T-cell (primary cell): ENCODE measurements at regions not wholly inside any gene's neighbourhood (a gene's known extent, or its start where the extent isn't known, plus 50 kb on each side); places are given as distances from the start of the nearest gene placed in this dataset.

Experiments used
- ATAC-seq, 4 experiments: fragments of 200-7000 bp in 3 of 4; fragments of 150-1000 bp in 1 of 4; cut with Tn5 transposase; replicated peaks in 1 of 4; 1 replicate in 3 of 4; 2 replicates in 1 of 4; pipeline ENCODE4 v1.10.0; 2021; ENCODE audit warnings: moderate library complexity in 3 of 4, mild to moderate bottlenecking in 2 of 4, moderate number of reproducible peaks in 1 of 4
- CTCF ChIA-PET, 2 donors: fragments of 300-600 bp; sonication (Branson Sonifier 250); formaldehyde crosslinking; loops; one replicate each; lab custom pipeline; 2022; ENCODE audit warnings: antibody characterized with exemption in 2 of 2; lab: Charles Lee
- POLR2A ChIA-PET, 2 donors: fragments of 300-600 bp; sonication (Branson Sonifier 250); formaldehyde crosslinking; loops; one replicate each; lab custom pipeline; 2022; ENCODE audit warnings: antibody characterized with exemption in 2 of 2; lab: Charles Lee
- DNase-seq, 35 experiments: peaks; one replicate each; pipeline versions ENCODE4 v3.0.0 to v3.0.0-alpha.2; 2013 to 2023
- H3K27ac ChIP-seq: one replicate; pipeline ENCODE4 v1.5.1; 2013; ENCODE audit warnings: low read length
- H3K27me3 ChIP-seq, 2 experiments: replicated peaks in 1 of 2; 1 replicate in 1 of 2; 2 replicates in 1 of 2; pipeline versions ENCODE4 v1.6.1 to v1.7.0; 2013; ENCODE audit warnings: low read length in 1 of 2, mixed read lengths in 1 of 2; ENCODE audit not compliant: control insufficient read depth in 2 of 2, insufficient read depth in 2 of 2; ENCODE audit errors: extremely low read depth in 1 of 2
- H3K36me3 ChIP-seq, 2 donors: 1 replicate in 1 of 2; 2 replicates in 1 of 2; pipeline versions ENCODE4 v1.6.1 to v1.7.0; 2013; ENCODE audit warnings: low read length in 1 of 2; ENCODE audit not compliant: control insufficient read depth in 2 of 2, insufficient read depth in 1 of 2; ENCODE audit errors: extremely low read depth in 1 of 2
- H3K4me1 ChIP-seq, 2 experiments: 1 replicate in 1 of 2; 2 replicates in 1 of 2; pipeline versions ENCODE4 v1.6.1 to v1.7.0; 2013; ENCODE audit warnings: low read length in 2 of 2, mixed read lengths in 1 of 2; ENCODE audit not compliant: insufficient read depth in 2 of 2, control insufficient read depth in 1 of 2; ENCODE audit errors: extremely low read depth in 1 of 2
- H3K4me3 ChIP-seq, 2 donors: 1 replicate in 1 of 2; 2 replicates in 1 of 2; pipeline versions ENCODE4 v1.5.1 to v1.7.0; 2013; ENCODE audit warnings: mild to moderate bottlenecking in 2 of 2, low read length in 1 of 2, moderate library complexity in 1 of 2; ENCODE audit not compliant: control insufficient read depth in 1 of 2; ENCODE audit errors: extremely low read depth in 1 of 2
- H3K9me3 ChIP-seq: 2 replicates; pipeline ENCODE4 v1.7.0; 2013
- H3K27ac Mint-ChIP-seq, 2 donors: one replicate each; pipeline ENCODE4 v1.8.0; 2020 to 2021; ENCODE audit warnings: mild to moderate bottlenecking in 2 of 2, mixed read lengths in 2 of 2
- H3K27me3 Mint-ChIP-seq, 2 donors: one replicate each; pipeline ENCODE4 v1.8.0; 2021 to 2022; ENCODE audit warnings: mixed read lengths in 2 of 2
- H3K36me3 Mint-ChIP-seq: one replicate; pipeline ENCODE4 v1.8.0; 2021; ENCODE audit warnings: mixed read lengths
- H3K4me1 Mint-ChIP-seq, 3 donors: one replicate each; pipeline ENCODE4 v1.8.0; 2020 to 2022; ENCODE audit warnings: mixed read lengths in 3 of 3, mild to moderate bottlenecking in 1 of 3
- H3K4me3 Mint-ChIP-seq, 3 donors: one replicate each; pipeline ENCODE4 v1.8.0; 2020 to 2022; ENCODE audit warnings: mild to moderate bottlenecking in 3 of 3, mixed read lengths in 3 of 3, moderate library complexity in 3 of 3
- H3K9me3 Mint-ChIP-seq, 3 donors: one replicate each; pipeline ENCODE4 v1.8.0; 2020 to 2022; ENCODE audit warnings: mixed read lengths in 3 of 3
- WGBS: methylation state at CpG from one replicate; pipeline ENCODE4 v1.1.5; 2013; ENCODE audit warnings: missing lambda C conversion rate; ENCODE audit not compliant: insufficient coverage; 5-methylcytosine and 5-hydroxymethylcytosine counted together

DNA sequence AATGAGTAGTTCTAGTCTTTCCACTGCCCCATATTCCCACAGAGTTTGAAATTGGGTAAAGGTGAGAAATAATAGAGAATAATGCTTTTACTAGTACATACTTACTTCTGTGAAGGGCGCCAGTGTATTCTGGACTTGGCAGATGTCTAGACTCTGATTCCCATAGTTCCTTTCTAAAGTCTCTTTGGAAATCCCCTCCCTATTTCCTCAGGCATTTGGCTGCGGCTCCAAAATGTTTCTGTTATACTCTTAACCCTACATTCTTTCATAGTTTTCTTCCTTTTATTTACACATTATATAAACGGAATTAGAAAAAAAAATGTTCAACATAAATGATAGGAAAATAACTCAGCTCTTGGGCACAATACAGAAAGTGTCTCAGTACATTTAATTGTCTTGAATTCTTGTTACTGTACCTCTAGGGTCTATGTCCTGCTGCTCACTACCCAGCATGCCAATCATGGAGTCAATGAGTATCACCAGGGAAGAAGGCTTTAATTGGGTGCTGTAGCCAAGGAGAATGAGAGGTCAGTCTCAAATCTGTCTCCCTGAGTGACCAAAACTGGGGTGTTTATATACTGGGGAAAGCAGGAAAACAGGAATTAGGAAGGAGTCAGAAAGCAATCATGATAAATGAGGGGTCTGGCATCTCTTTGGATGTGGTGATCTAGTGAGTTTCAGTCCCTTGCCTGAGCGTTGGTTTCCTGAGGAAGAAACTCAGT is 147.8 kb upstream of the MMADHC start:
- no peaks in the 10 kb centered on the region for H3K36me3 ChIP-seq
- Mint-ChIP-seq H3K4me1 (no peaks in the 10 kb centered on the region), H3K27me3 (peaks cover 0 to 7% of the 10 kb centered on the region in 2 donors), H3K36me3 (no peaks in the 10 kb centered on the region), H3K27ac (no peak overlapping the region), H3K4me3 (no peak overlapping the region), H3K9me3 (no peaks in the 10 kb centered on the region)
- H3K27me3 ChIP-seq, result no peaks in the 10 kb centered on the region
- WGBS, result 78% methylated on average over 1 of the region's 4 CpGs
- no peak overlapping the region for H3K4me3 ChIP-seq
- DNase-seq (no peak), ATAC-seq (no peak)
- ChIA-PET CTCF (no interaction called here), POLR2A (no interaction called here)
- no peaks in the 10 kb centered on the region for H3K9me3 ChIP-seq
- no peak overlapping the region for H3K27ac ChIP-seq
- H3K4me1 ChIP-seq, result no peaks in the 10 kb centered on the region

DNA sequence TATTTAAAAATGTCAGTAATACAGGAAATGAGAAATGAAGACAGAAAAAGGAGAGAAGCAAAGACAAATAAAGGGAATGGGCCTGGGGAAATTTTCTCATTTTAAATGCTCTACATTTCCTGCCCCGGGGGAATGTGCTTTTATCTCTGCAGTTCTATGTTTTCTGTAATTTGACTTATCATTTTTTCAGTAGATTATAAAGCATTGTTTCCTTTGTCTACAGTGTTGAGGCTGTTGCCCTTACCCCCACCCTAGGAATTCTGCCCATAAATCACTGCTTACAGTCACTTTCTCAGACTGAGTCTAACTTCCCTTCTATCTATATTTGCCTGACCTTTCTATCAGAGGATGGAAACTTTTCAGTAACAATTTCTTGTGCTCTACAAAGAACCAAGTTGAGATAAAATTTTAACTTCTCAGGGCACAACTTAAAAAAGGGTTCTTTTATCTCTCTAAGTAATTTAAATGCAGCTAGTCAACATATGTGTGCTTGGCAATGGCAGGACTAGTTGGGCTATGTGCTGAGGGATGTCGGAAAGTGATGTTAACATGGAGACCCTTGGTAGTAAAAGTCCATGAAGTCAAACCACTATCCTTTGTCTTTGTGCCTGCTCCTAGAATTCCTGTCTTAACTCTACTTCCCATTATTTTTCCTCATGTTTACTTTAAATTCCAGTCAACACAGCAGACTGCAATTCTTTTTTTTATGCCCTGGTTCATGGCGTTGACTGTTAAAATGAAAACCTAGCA is 146.5 kb upstream of the MMADHC start:
- Histone ChIP-seq H3K27me3 (no peaks in the 10 kb centered on the region), H3K27ac (no peak overlapping the region), H3K36me3 (no peaks in the 10 kb centered on the region), H3K4me3 (no peak overlapping the region), H3K9me3 (no peaks in the 10 kb centered on the region), H3K4me1 (no peaks in the 10 kb centered on the region)
- no peaks in the 10 kb centered on the region for H3K4me1 Mint-ChIP-seq
- H3K9me3 Mint-ChIP-seq, result no peaks in the 10 kb centered on the region
- POLR2A ChIA-PET, result no interaction called here
- WGBS, result no CpG with 5 or more reads among the region's 3 CpGs
- CTCF ChIA-PET, result interaction anchor here in 1 of 2 donors (0.7 kb wide), 1 partner anchor 915 kb away, joined by 6 read pairs; no protein-coding TSS in a partner anchor
- DNase-seq, result no peak
- no peak overlapping the region for H3K27ac Mint-ChIP-seq
- no peak overlapping the region for H3K4me3 Mint-ChIP-seq
- H3K27me3 Mint-ChIP-seq, result peaks cover 0 to 7% of the 10 kb centered on the region in 2 donors
- no peaks in the 10 kb centered on the region for H3K36me3 Mint-ChIP-seq
- ATAC-seq, result no peak

DNA sequence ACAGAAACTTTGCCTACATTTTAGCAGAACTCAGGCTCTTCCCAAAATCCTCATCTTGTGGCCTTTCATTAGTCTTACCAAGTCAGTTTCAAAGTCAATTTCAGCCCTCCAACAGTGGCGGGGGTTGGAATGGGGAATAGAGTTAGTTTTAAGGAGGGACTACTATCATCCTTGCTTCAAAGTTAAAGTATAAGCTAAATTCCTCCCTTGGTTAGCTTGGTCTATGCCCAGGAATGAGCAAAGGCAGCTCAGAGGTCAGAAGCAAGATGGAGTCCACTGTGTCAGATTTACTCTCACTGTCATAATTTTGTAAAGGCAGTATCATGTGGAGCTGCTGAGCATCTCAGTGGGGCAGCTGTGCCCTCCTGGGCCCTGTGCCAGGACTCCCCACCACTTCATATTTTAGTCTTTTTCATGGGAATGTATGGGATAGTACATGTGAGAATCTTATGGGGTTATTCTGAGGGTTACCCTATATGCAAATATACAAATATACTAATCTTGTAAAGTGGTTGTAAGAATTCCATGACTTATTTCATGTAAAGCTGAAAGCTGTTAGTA is 145.2 kb upstream of the MMADHC start:
- ChIA-PET POLR2A (no interaction called here), CTCF (interaction anchor here in 1 of 2 donors (0.5 kb wide), 1 partner anchor 96 kb away, joined by 3 read pairs; no protein-coding TSS in a partner anchor)
- no peaks in the 10 kb centered on the region for H3K4me1 ChIP-seq
- Mint-ChIP-seq H3K27me3 (peaks cover 0 to 13% of the 10 kb centered on the region in 2 donors), H3K36me3 (no peaks in the 10 kb centered on the region), H3K4me1 (no peaks in the 10 kb centered on the region), H3K4me3 (no peak overlapping the region), H3K9me3 (no peaks in the 10 kb centered on the region), H3K27ac (no peak overlapping the region)
- no peaks in the 10 kb centered on the region for H3K27me3 ChIP-seq
- no peak overlapping the region for H3K4me3 ChIP-seq
- H3K9me3 ChIP-seq, result no peaks in the 10 kb centered on the region
- DNase-seq, result no peak
- no peaks in the 10 kb centered on the region for H3K36me3 ChIP-seq
- WGBS, result no CpG with 5 or more reads among the region's 1 CpG
- no peak for ATAC-seq
- H3K27ac ChIP-seq, result no peak overlapping the region

DNA sequence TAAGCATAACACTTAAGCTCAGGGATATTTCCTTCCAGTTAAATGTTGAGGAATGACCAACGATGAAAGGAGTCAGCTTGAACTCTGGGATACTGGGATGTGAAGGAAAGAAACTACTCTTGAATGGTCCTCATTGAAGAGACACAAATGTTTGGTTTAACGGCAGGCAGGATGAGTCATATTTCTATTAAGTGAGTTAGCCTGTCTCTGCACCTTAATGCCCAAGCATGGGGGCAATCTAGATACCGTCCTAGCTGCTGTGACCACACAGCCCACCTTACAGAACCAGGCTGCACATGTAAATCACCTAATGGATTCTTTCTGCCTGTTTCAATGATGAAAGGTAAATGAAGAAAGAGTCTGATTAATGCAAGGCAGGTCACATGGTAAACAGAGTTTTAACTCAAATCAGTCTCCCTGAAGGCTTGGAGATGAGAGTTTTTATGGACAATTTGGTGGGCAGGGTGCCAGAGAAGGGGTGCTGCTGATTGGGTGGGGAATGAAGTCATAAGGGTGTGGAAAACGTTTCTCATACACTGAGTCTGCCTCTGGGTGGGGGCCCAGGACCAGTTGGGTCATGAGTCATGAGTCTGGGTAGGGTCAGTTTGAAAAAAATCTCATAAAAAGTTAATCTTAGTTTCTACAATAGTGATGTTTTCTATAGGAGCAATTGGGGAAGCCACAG is 144.6 kb upstream of the MMADHC start:
- Mint-ChIP-seq H3K27me3 (peaks cover 0 to 13% of the 10 kb centered on the region in 2 donors), H3K4me1 (no peaks in the 10 kb centered on the region), H3K36me3 (no peaks in the 10 kb centered on the region), H3K27ac (no peak overlapping the region), H3K4me3 (no peak overlapping the region), H3K9me3 (no peaks in the 10 kb centered on the region)
- no peaks in the 10 kb centered on the region for H3K36me3 ChIP-seq
- H3K4me1 ChIP-seq, result no peaks in the 10 kb centered on the region
- ATAC-seq (no peak), DNase-seq (no peak)
- ChIA-PET POLR2A (no interaction called here), CTCF (interaction anchor here in 1 of 2 donors (0.5 kb wide), 1 partner anchor 97 kb away, joined by 3 read pairs; no protein-coding TSS in a partner anchor)
- H3K27me3 ChIP-seq, result no peaks in the 10 kb centered on the region
- H3K4me3 ChIP-seq, result no peak overlapping the region
- H3K27ac ChIP-seq, result no peak overlapping the region
- 42% methylated on average over 2 of the region's 4 CpGs for WGBS
- no peaks in the 10 kb centered on the region for H3K9me3 ChIP-seq

DNA sequence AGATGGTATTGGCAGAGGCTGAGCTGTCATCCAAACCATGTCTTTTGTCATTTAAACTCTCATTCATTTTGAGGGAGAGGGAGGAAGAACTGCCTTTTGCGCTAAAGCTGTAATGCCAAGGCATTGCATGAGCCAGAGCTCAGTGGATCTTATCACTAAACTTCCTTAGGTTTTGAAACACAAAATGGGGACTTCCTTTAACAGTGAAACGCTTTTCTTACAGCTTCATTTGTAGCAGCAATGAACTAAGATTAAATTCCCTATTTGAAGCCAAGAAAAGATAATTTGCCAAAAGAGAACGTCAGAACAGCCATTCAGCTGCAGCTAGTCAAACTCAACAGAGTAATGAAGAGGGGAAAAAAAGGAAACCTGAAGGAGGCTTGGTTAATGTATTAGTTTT is 143.5 kb upstream of the MMADHC start:
- Histone ChIP-seq H3K4me3 (no peak overlapping the region), H3K4me1 (no peaks in the 10 kb centered on the region), H3K27ac (no peak overlapping the region), H3K36me3 (no peaks in the 10 kb centered on the region), H3K9me3 (no peaks in the 10 kb centered on the region), H3K27me3 (no peaks in the 10 kb centered on the region)
- Mint-ChIP-seq H3K4me3 (no peak overlapping the region), H3K4me1 (no peaks in the 10 kb centered on the region), H3K36me3 (no peaks in the 10 kb centered on the region), H3K9me3 (no peaks in the 10 kb centered on the region), H3K27ac (no peak overlapping the region), H3K27me3 (peaks cover 0 to 14% of the 10 kb centered on the region in 2 donors)
- CTCF ChIA-PET, result no interaction called here
- WGBS, result no CpG with 5 or more reads among the region's 3 CpGs
- ATAC-seq (no peak), DNase-seq (no peak)
- POLR2A ChIA-PET, result no interaction called here

DNA sequence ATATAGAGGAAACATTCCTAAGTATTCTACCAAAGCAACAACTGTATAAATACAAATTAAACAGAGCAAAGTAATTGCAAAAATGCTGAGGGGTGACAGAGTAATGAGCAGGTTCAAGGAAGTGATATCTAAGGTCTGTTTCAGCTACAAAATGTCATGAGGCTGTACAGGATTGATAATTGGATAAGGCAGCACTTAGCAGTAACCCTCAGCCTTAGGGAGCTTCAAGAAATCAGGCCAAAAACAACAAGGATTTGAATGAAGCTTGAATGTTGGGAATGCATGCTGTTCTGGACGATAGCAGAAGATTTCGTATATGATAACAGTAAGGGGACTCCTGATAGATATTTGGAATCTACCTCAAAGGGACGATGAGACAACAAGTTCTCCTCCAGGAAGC is 142.0 kb upstream of the MMADHC start:
- Histone ChIP-seq H3K27me3 (no peaks in the 10 kb centered on the region), H3K4me1 (no peaks in the 10 kb centered on the region), H3K9me3 (no peaks in the 10 kb centered on the region), H3K36me3 (no peaks in the 10 kb centered on the region), H3K4me3 (no peak overlapping the region), H3K27ac (no peak overlapping the region)
- 17% methylated on average over 1 of the region's 3 CpGs for WGBS
- ChIA-PET CTCF (no interaction called here), POLR2A (interaction anchor here in 1 of 2 donors (0.6 kb wide), 1 partner anchor 25 kb away, joined by 19 read pairs; no protein-coding TSS in a partner anchor)
- no peaks in the 10 kb centered on the region for H3K4me1 Mint-ChIP-seq
- ATAC-seq (no peak), DNase-seq (no peak)
- H3K36me3 Mint-ChIP-seq, result no peaks in the 10 kb centered on the region
- no peaks in the 10 kb centered on the region for H3K9me3 Mint-ChIP-seq
- no peak overlapping the region for H3K27ac Mint-ChIP-seq
- peaks cover 0 to 21% of the 10 kb centered on the region in 2 donors for H3K27me3 Mint-ChIP-seq
- H3K4me3 Mint-ChIP-seq, result no peak overlapping the region
